ENCODE measurements at regions not wholly inside any gene's neighbourhood (a gene's known extent, or its start where the extent isn't known, plus 50 kb on each side); places are given as distances from the start of the nearest gene placed in this dataset.

- TF ChIP-seq, protein P1, sequence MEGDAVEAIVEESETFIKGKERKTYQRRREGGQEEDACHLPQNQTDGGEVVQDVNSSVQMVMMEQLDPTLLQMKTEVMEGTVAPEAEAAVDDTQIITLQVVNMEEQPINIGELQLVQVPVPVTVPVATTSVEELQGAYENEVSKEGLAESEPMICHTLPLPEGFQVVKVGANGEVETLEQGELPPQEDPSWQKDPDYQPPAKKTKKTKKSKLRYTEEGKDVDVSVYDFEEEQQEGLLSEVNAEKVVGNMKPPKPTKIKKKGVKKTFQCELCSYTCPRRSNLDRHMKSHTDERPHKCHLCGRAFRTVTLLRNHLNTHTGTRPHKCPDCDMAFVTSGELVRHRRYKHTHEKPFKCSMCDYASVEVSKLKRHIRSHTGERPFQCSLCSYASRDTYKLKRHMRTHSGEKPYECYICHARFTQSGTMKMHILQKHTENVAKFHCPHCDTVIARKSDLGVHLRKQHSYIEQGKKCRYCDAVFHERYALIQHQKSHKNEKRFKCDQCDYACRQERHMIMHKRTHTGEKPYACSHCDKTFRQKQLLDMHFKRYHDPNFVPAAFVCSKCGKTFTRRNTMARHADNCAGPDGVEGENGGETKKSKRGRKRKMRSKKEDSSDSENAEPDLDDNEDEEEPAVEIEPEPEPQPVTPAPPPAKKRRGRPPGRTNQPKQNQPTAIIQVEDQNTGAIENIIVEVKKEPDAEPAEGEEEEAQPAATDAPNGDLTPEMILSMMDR (IDR thresholded peaks at IDR 0.05) = no peak
- TF ChIP-seq EZH2 (IDR thresholded peaks at IDR 0.05; ENCODE audit: borderline replicate concordance, insufficient read depth, low read depth, low read length, poor library complexity, severe bottlenecking) = no peak
Measured at GRCh38 chr3:187989575-187990153, 164.3 kb upstream of the LPP start.

All from B cell (primary cell).